Left lung (tissue), 4 donors: ENCODE measurements at regions not wholly inside any gene's neighbourhood (a gene's known extent, or its start where the extent isn't known, plus 50 kb on each side); places are given as distances from the start of the nearest gene placed in this dataset.

Experiments used
- ATAC-seq: fragments of 200-7000 bp; cut with Tn5 transposase; one replicate; pipeline ENCODE4 v1.9.1; 2020; ENCODE audit warnings: moderate library complexity
- DNase-seq, 4 donors: peaks; one replicate each; pipeline ENCODE4 v3.0.0-alpha.2; 2013 to 2020
- H3K27ac ChIP-seq, 2 donors: fragments of 200-600 bp; sonication (generic) in 1 of 2; one replicate each; pipeline versions ENCODE4 v1.5.0 to v1.8.0; 2020 to 2021
- H3K27me3 ChIP-seq, 2 donors: fragments of 200-600 bp; sonication (generic) in 1 of 2; one replicate each; pipeline versions ENCODE4 v1.5.0 to v1.8.0; 2020 to 2021
- H3K36me3 ChIP-seq, 2 donors: fragments of 200-600 bp; sonication (generic) in 1 of 2; one replicate each; pipeline versions ENCODE4 v1.5.0 to v1.8.0; 2020 to 2021
- H3K4me1 ChIP-seq, 2 donors: fragments of 200-600 bp; one replicate each; pipeline ENCODE4 v1.8.0; 2021
- H3K4me3 ChIP-seq, 2 donors: fragments of 200-600 bp; sonication (generic) in 1 of 2; one replicate each; pipeline versions ENCODE4 v1.5.0 to v1.8.0; 2020 to 2021; ENCODE audit warnings: mild to moderate bottlenecking in 1 of 2
- H3K9me3 ChIP-seq, 2 donors: fragments of 200-600 bp; sonication (generic) in 1 of 2; one replicate each; pipeline versions ENCODE4 v1.5.0 to v1.8.0; 2020 to 2021
- CTCF ChIP-seq, 2 donors: fragments of 200-600 bp; sonication (generic) in 1 of 2; IDR thresholded peaks; one replicate each; pipeline versions ENCODE4 v1.5.0 to v1.8.0; 2021; ENCODE audit warnings: antibody characterized with exemption in 2 of 2
- intact Hi-C, 2 donors: fragments of 100-400 bp; cut with DNase I; formaldehyde crosslinking; loops; one replicate each; pipeline versions ENCODE4 v1.11.2 to v1.14.2; 2022
- donor health status: DM: no; HTN: yes; CAD: no.
- donor health status: DM: no; HTN: no; CAD: no.

GRCh38 chr3:95711789-95712188, 1102.6 kb upstream of the EPHA6 start:
- no peak overlapping the region for H3K27ac ChIP-seq
- intact Hi-C loops = no loop called here

GRCh38 chr3:95715128-95715527, 1099.3 kb upstream of the EPHA6 start:
- Histone ChIP-seq H3K4me3 (no peak overlapping the region), H3K36me3 (no peaks in the 10 kb centered on the region), H3K27ac (no peak overlapping the region), H3K4me1 (no peaks in the 10 kb centered on the region), H3K27me3 (no peaks in the 10 kb centered on the region), H3K9me3 (no peaks in the 10 kb centered on the region)
- no peak for ATAC-seq
- DNase-seq = no peak
- no peak for TF ChIP-seq CTCF (IDR thresholded peaks at IDR 0.05)
- intact Hi-C loops = no loop called here

More at GRCh38 chr3:95711789-95712188, 1102.6 kb upstream of the EPHA6 start:
- DNase-seq = no peak
- H3K36me3 ChIP-seq = no peaks in the 10 kb centered on the region
- H3K27me3 ChIP-seq = no peaks in the 10 kb centered on the region
- no peaks in the 10 kb centered on the region for H3K4me1 ChIP-seq
- TF ChIP-seq CTCF (IDR thresholded peaks at IDR 0.05) = no peak
- no peak overlapping the region for H3K4me3 ChIP-seq
- no peaks in the 10 kb centered on the region for H3K9me3 ChIP-seq
- ATAC-seq = no peak

GRCh38 chr3:95717048-95717447, 1097.3 kb upstream of the EPHA6 start:
- DNase-seq = no peak
- Histone ChIP-seq H3K27ac (no peak overlapping the region), H3K4me1 (no peaks in the 10 kb centered on the region), H3K4me3 (no peak overlapping the region), H3K27me3 (no peaks in the 10 kb centered on the region), H3K36me3 (no peaks in the 10 kb centered on the region), H3K9me3 (no peaks in the 10 kb centered on the region)
- TF ChIP-seq CTCF (IDR thresholded peaks at IDR 0.05) = no peak
- ATAC-seq = no peak
- intact Hi-C loops = no loop called here

- no peaks in the 10 kb centered on the region for H3K36me3 ChIP-seq
- no peak overlapping the region for H3K27ac ChIP-seq
- no peaks in the 10 kb centered on the region for H3K4me1 ChIP-seq
- intact Hi-C loops = no loop called here
- H3K4me3 ChIP-seq = no peak overlapping the region
- no peak for TF ChIP-seq CTCF (IDR thresholded peaks at IDR 0.05)
- ATAC-seq = no peak
- no peaks in the 10 kb centered on the region for H3K27me3 ChIP-seq
- H3K9me3 ChIP-seq = no peaks in the 10 kb centered on the region
- no peak for DNase-seq
Observed at GRCh38 chr3:95718168-95718567, 1096.2 kb upstream of the EPHA6 start.

GRCh38 chr3:95719481-95719880, 1094.9 kb upstream of the EPHA6 start:
- Histone ChIP-seq H3K4me3 (no peak overlapping the region), H3K9me3 (no peaks in the 10 kb centered on the region), H3K36me3 (no peaks in the 10 kb centered on the region), H3K4me1 (no peaks in the 10 kb centered on the region), H3K27me3 (no peaks in the 10 kb centered on the region), H3K27ac (no peak overlapping the region)
- TF ChIP-seq CTCF (IDR thresholded peaks at IDR 0.05) = no peak
- ATAC-seq (no peak), DNase-seq (no peak)
- intact Hi-C loops = no loop called here
